ENCODE measurements at regions not wholly inside any gene's neighbourhood (a gene's known extent, or its start where the extent isn't known, plus 50 kb on each side); places are given as distances from the start of the nearest gene placed in this dataset.

- TF ChIP-seq CTCF (IDR thresholded peaks at IDR 0.05), result no peak
- no peak for TF ChIP-seq POLR2A (IDR thresholded peaks at IDR 0.05)
Observed at GRCh38 chr5:119808024-119808423, 178.7 kb downstream of the FAM170A start.
